HG03045 (cell line): ENCODE measurements at regions not wholly inside any gene's neighbourhood (a gene's known extent, or its start where the extent isn't known, plus 50 kb on each side); places are given as distances from the start of the nearest gene placed in this dataset.
"Not testable (repeated sequence)": the region's sequence is repeated elsewhere in the genome, so short reads cannot be mapped to it uniquely, and the experiment has no call there.

Experiments used
- ATAC-seq: cut with Tn5 transposase; IDR thresholded peaks from one replicate; pipeline ENCODE4 v1.9.1; 2021; ENCODE audit warnings: mild to moderate bottlenecking, moderate library complexity; ENCODE audit not compliant: unreplicated experiment

- ATAC-seq: peak; percentile 58
These were observed 188.4 kb downstream of the PAH start for GRCh38 chr12:102728506-102729242.

- no peak for ATAC-seq
These were observed 190.4 kb downstream of the PAH start for GRCh38 chr12:102726686-102727085.

GRCh38 chr12:102722147-102722546, 194.9 kb downstream of the PAH start:
- no peak for ATAC-seq

- no peak for ATAC-seq
These were observed 208.9 kb downstream of the PAH start for GRCh38 chr12:102708108-102708507.

- peak; percentile 56 for ATAC-seq
These were observed 214.5 kb downstream of the PAH start for GRCh38 chr12:102702447-102703114.

GRCh38 chr12:102696045-102696444, 215.7 kb upstream of the IGF1 start:
- no peak for ATAC-seq

- no peak for ATAC-seq
These were observed 214.5 kb upstream of the IGF1 start for GRCh38 chr12:102694903-102695302.

- no peak for ATAC-seq
These were observed 211.6 kb upstream of the IGF1 start for GRCh38 chr12:102691773-102692555.

GRCh38 chr12:102690253-102690652, 209.9 kb upstream of the IGF1 start:
- ATAC-seq: no peak

GRCh38 chr12:102689701-102690100, 209.3 kb upstream of the IGF1 start:
- ATAC-seq: no peak

- ATAC-seq: no peak
These were observed 207.2 kb upstream of the IGF1 start for GRCh38 chr12:102687523-102687922.

GRCh38 chr12:102685841-102686240, 205.5 kb upstream of the IGF1 start:
- ATAC-seq: no peak

GRCh38 chr12:102685172-102685571, 204.8 kb upstream of the IGF1 start:
- ATAC-seq: no peak

GRCh38 chr12:102682366-102683289, 202.3 kb upstream of the IGF1 start:
- ATAC-seq: no peak

GRCh38 chr12:102681747-102682146, 201.4 kb upstream of the IGF1 start:
- ATAC-seq: no peak

GRCh38 chr12:102681309-102681708, 200.9 kb upstream of the IGF1 start:
- ATAC-seq: no peak

- no peak for ATAC-seq
These were observed 199.9 kb upstream of the IGF1 start for GRCh38 chr12:102680304-102680703.

- no peak for ATAC-seq
These were observed 196.4 kb upstream of the IGF1 start for GRCh38 chr12:102676812-102677211.

GRCh38 chr12:102675672-102676071, 195.3 kb upstream of the IGF1 start:
- ATAC-seq: no peak

- no peak for ATAC-seq
These were observed 193.2 kb upstream of the IGF1 start for GRCh38 chr12:102673606-102674005.

GRCh38 chr12:102672212-102672611, 191.8 kb upstream of the IGF1 start:
- not testable (repeated sequence) for ATAC-seq
